Body of pancreas (tissue), 4 donors: ENCODE measurements at regions not wholly inside any gene's neighbourhood (a gene's known extent, or its start where the extent isn't known, plus 50 kb on each side); places are given as distances from the start of the nearest gene placed in this dataset.
"Not testable (repeated sequence)": the region's sequence is repeated elsewhere in the genome, so short reads cannot be mapped to it uniquely, and the experiment has no call there.

Experiments used
- ATAC-seq: fragments of 150-250 bp; one replicate; pipeline ENCODE4 v1.9.1; 2016
- DNase-seq, 4 donors: peaks; one replicate each; pipeline ENCODE4 v3.0.0-alpha.2; 2019
- H3K27ac ChIP-seq, 4 donors: fragments of 200-600 bp; sonication (generic); 1 replicate in 3 of 4; 2 replicates in 1 of 4; pipeline versions ENCODE4 v1.5.1 to v1.6.1; 2016 to 2019; ENCODE audit warnings: mild to moderate bottlenecking in 1 of 4, mixed read lengths in 1 of 4, moderate library complexity in 1 of 4
- H3K27me3 ChIP-seq, 2 donors: fragments of 200-600 bp; sonication (generic); one replicate each; pipeline ENCODE4 v1.6.0; 2016; ENCODE audit warnings: mild to moderate bottlenecking in 1 of 2
- H3K36me3 ChIP-seq, 2 donors: fragments of 200-600 bp; sonication (generic); replicated peaks in 1 of 2; 2 replicates each; pipeline ENCODE4 v1.5.1; 2016; ENCODE audit warnings: low read depth in 2 of 2; ENCODE audit not compliant: insufficient read depth in 1 of 2
- H3K4me1 ChIP-seq: fragments of 200-600 bp; sonication (generic); one replicate; pipeline ENCODE4 v1.6.0; 2016
- H3K4me3 ChIP-seq, 2 donors: fragments of 200-600 bp; sonication (generic); 1 replicate in 1 of 2; 2 replicates in 1 of 2; pipeline ENCODE4 v1.5.1; 2016 to 2019
- H3K9me3 ChIP-seq, 3 donors: fragments of 200-600 bp; sonication (generic); 1 replicate in 2 of 3; 2 replicates in 1 of 3; pipeline ENCODE4 v1.5.1; 2016
- POLR2A ChIP-seq, 3 donors: fragments of 450-650 bp; IDR thresholded peaks; one replicate each; pipeline ENCODE4 v1.6.1; 2016; ENCODE audit warnings: antibody characterized with exemption in 3 of 3, mild to moderate bottlenecking in 2 of 3
- WGBS, 2 donors: methylation state at CpG; one replicate each; pipeline ENCODE4 v1.1.5; 2017; 5-methylcytosine and 5-hydroxymethylcytosine counted together
- intact Hi-C: fragments of 100-400 bp; cut with DNase I; formaldehyde crosslinking; loops from one replicate; pipeline ENCODE4 v1.15.1; 2023
- TF ChIP-seq, protein P1 (sequence below), 7 experiments: fragments of 450-650 bp in 4 of 7; fragments of 200-600 bp in 3 of 7; sonication (generic) in 3 of 7; IDR thresholded peaks; one replicate each; pipeline ENCODE4 v1.5.1; 2016 to 2019; ENCODE audit warnings: antibody characterized with exemption in 7 of 7

DNA sequence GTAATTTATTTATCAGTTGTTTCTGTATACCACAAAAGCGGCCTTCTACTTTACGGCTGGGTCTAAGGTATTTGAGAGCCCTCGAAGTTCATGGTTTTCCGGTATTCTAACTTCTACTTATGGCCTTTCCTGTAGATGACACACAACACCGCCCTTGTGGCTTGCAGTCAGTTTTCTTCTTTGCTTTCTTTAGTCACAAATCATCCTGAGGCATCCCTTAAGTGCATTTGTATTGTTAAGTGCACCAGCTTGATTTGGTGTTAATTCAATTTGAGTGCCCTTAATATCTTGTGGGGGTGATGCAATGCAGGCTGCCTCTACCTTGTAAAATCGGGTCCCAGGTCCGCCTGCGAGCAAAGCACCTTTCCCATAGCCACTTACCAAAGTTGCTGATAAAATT, 511.9 kb downstream of the CCDC171 start:
- TF ChIP-seq, protein P1, sequence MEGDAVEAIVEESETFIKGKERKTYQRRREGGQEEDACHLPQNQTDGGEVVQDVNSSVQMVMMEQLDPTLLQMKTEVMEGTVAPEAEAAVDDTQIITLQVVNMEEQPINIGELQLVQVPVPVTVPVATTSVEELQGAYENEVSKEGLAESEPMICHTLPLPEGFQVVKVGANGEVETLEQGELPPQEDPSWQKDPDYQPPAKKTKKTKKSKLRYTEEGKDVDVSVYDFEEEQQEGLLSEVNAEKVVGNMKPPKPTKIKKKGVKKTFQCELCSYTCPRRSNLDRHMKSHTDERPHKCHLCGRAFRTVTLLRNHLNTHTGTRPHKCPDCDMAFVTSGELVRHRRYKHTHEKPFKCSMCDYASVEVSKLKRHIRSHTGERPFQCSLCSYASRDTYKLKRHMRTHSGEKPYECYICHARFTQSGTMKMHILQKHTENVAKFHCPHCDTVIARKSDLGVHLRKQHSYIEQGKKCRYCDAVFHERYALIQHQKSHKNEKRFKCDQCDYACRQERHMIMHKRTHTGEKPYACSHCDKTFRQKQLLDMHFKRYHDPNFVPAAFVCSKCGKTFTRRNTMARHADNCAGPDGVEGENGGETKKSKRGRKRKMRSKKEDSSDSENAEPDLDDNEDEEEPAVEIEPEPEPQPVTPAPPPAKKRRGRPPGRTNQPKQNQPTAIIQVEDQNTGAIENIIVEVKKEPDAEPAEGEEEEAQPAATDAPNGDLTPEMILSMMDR (IDR thresholded peaks at IDR 0.05), result no peak
- TF ChIP-seq POLR2A (IDR thresholded peaks at IDR 0.05), result no peak
- 82 to 86% methylated on average over 8 of the region's 8 CpGs for WGBS, 2 donors

DNA sequence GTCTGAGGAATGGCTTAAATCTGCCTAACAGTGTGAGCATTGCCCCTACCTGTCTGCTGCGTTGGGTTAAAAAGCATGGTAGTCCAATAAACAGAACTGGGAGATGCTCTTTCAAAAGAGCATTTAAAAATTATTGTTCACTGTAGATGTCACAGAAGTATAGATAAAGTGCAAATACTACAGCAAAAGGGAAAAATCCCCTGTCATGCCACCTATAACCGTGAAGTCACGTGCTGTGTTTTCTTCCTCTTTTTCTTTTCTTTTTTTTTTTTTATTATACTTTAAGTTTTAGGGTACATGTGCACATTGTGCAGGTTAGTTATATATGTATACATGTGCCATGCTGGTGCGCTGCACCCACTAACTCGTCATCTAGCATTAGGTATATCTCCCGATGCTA, 513.4 kb downstream of the CCDC171 start:
- H3K36me3 ChIP-seq, H3K4me1 ChIP-seq, H3K4me3 ChIP-seq, H3K27ac ChIP-seq, intact Hi-C loops, H3K27me3 ChIP-seq, ATAC-seq, H3K9me3 ChIP-seq, DNase-seq: not testable (repeated sequence)
- WGBS, 2 donors, result 87 to 90% methylated on average over 5 to 6 of the region's 6 CpGs

More for the DNA sequence above, 511.9 kb downstream of the CCDC171 start:
- intact Hi-C loops, result no loop called here
- Histone ChIP-seq H3K27ac (no peak overlapping the region), H3K27me3 (no peaks in the 10 kb centered on the region), H3K4me3 (no peak overlapping the region), H3K9me3 (no peaks in the 10 kb centered on the region), H3K36me3 (no peaks in the 10 kb centered on the region), H3K4me1 (no peaks in the 10 kb centered on the region)
- ATAC-seq (no peak), DNase-seq (no peak)

DNA sequence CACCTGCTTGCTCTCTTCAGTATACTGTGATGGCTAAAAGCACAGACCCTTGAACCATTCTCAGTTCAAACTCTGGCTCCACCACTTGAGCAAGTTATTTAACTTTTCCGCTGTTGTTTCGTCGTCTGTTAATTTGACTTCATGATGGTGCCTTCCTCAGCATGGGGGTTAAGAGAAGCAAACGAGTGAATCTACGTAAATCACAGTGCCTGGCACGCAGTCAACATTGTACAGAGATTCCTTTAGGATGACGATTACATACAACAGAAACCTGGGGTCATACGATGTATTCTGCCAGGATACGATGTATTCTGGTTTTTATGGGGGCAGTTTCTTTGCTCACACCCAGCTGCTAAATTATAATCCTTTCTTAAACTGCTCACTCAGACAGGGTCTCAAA, 515.6 kb downstream of the CCDC171 start:
- 78 to 89% methylated on average over 9 of the region's 9 CpGs for WGBS, 2 donors
- Histone ChIP-seq H3K9me3 (no peaks in the 10 kb centered on the region), H3K27me3 (no peaks in the 10 kb centered on the region), H3K27ac (no peak overlapping the region), H3K4me1 (no peaks in the 10 kb centered on the region), H3K36me3 (no peaks in the 10 kb centered on the region), H3K4me3 (no peak overlapping the region)
- no peak for TF ChIP-seq POLR2A (IDR thresholded peaks at IDR 0.05)
- TF ChIP-seq, protein P1 (IDR thresholded peaks at IDR 0.05), result no peak
- intact Hi-C loops, result no loop called here
- DNase-seq (no peak), ATAC-seq (no peak)

DNA sequence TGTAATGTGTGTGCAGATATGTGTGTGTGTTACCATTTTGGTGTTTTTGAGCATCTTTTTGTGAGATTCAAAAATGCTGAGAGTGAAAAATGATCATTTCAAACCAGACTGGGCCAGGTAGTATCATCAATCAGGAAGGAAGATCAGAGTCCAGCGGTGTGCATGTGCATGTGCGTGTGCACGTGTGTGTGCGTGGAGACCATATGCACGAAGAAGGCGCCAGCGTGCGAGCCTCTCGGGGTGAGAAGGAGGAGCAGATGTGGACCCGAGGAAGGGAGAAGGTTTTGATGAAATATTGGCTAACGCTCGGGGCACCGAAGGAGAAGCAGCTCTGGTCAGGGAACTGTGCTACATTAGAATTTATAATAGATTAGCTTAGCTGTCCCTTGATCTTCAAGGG, 516.4 kb downstream of the CCDC171 start:
- Histone ChIP-seq H3K4me3 (no peak overlapping the region), H3K27ac (no peak overlapping the region), H3K27me3 (no peaks in the 10 kb centered on the region), H3K36me3 (no peaks in the 10 kb centered on the region), H3K4me1 (no peaks in the 10 kb centered on the region), H3K9me3 (no peaks in the 10 kb centered on the region)
- WGBS, 2 donors, result 82 to 85% methylated on average over 13 of the region's 13 CpGs
- intact Hi-C loops, result no loop called here
- no peak for TF ChIP-seq POLR2A (IDR thresholded peaks at IDR 0.05)
- TF ChIP-seq, protein P1 (IDR thresholded peaks at IDR 0.05), result no peak
- DNase-seq (no peak), ATAC-seq (no peak)

DNA sequence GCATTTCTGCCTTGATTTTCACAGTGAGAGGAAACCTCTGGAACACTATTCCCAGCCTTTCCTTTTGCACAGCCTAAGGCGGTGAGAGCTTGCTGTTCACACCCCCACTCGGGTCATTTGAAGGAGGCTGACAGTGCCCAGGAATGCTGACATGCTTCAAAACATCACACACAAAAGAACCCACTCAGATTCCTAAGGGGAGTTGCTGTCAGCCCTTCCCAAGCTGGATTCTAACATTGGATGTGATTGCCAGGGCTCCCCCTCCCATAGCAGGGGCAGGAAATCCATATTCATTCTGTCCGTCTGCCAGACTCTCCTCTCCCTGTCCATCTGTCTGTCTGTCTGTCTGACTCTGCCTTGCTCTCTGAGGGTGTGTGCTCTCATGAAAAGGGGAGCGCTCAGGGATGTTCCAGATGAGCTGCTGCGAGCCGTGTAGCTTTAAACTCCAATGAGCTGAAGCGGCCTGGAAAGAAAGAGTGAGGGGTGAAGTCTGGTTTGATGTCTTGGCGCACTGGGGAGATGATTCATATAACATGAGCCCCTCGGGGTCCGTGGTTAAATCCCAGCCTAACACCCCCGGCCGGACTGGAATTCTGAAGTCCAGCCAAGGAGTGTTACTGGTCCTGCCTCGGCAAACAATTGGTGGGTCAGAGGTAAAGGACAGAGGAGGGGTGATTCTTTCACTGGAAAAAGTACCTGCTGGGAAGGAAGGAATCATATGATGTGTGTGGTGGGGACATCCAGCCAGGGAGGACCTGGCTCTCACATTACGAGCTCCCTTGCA, 517.0 kb downstream of the CCDC171 start:
- intact Hi-C loops, result no loop called here
- Histone ChIP-seq H3K27me3 (no peaks in the 10 kb centered on the region), H3K36me3 (no peaks in the 10 kb centered on the region), H3K4me1 (no peaks in the 10 kb centered on the region), H3K9me3 (no peaks in the 10 kb centered on the region), H3K27ac (no peak overlapping the region), H3K4me3 (no peak overlapping the region)
- TF ChIP-seq, protein P1 (IDR thresholded peaks at IDR 0.05), result no peak
- no peak for TF ChIP-seq POLR2A (IDR thresholded peaks at IDR 0.05)
- DNase-seq (no peak), ATAC-seq (no peak)
- WGBS, 2 donors, result 59 to 69% methylated on average over 14 of the region's 14 CpGs
